SK-N-SH treated with all-trans-retinoic acid at 6 μM for 48 hours (cell line): ENCODE measurements at regions not wholly inside any gene's neighbourhood (a gene's known extent, or its start where the extent isn't known, plus 50 kb on each side); places are given as distances from the start of the nearest gene placed in this dataset.

Experiments used
- ATAC-seq: fragments of 200-7000 bp; cut with Tn5 transposase; 3 replicates; pipeline ENCODE4 v1.9.1; 2020; ENCODE audit warnings: mild to moderate bottlenecking, moderate library complexity
- ARNTL ChIP-seq: fragments of 450-650 bp; formaldehyde crosslinking; IDR thresholded peaks from 2 replicates; pipeline ENCODE4 v1.5.0; 2020; ENCODE audit warnings: low read depth, mild to moderate bottlenecking, moderate library complexity, borderline replicate concordance
- BACH2 ChIP-seq: fragments of 250-450 bp; sonication (Bioruptor Pico); IDR thresholded peaks from 2 replicates; pipeline ENCODE4 v1.9.0; 2021; ENCODE audit warnings: mild to moderate bottlenecking, borderline replicate concordance
- CSDC2 ChIP-seq: fragments of 250-450 bp; sonication (Bioruptor Pico); IDR thresholded peaks from 2 replicates; pipeline ENCODE4 v1.5.0; 2020; ENCODE audit warnings: mild to moderate bottlenecking, moderate library complexity
- GLIS3 ChIP-seq: fragments of 250-450 bp; sonication (Bioruptor Pico); IDR thresholded peaks from 2 replicates; pipeline ENCODE4 v1.5.0; 2020; ENCODE audit warnings: mild to moderate bottlenecking, moderate library complexity
- ISL1 ChIP-seq: fragments of 250-450 bp; sonication (Bioruptor Pico); IDR thresholded peaks from 2 replicates; pipeline ENCODE4 v2.1.2; 2022; ENCODE audit warnings: mild to moderate bottlenecking, moderate library complexity
- OSR1 ChIP-seq: fragments of 250-450 bp; sonication (Bioruptor Pico); IDR thresholded peaks from 2 replicates; pipeline ENCODE4 v1.8.0; 2022; ENCODE audit warnings: moderate library complexity, mild to moderate bottlenecking, inconsistent platforms
- PPARA ChIP-seq: fragments of 250-450 bp; sonication (Bioruptor Pico); IDR thresholded peaks from 2 replicates; pipeline ENCODE4 v1.5.0; 2020; ENCODE audit warnings: mild to moderate bottlenecking, borderline replicate concordance
- RARB ChIP-seq: fragments of 250-450 bp; sonication (Bioruptor Pico); IDR thresholded peaks from 2 replicates; pipeline ENCODE4 v1.8.0; 2021; ENCODE audit warnings: mild to moderate bottlenecking, moderate library complexity
- SNAI2 ChIP-seq: fragments of 250-450 bp; sonication (Bioruptor Pico); IDR thresholded peaks from 2 replicates; pipeline ENCODE4 v1.5.0; 2020; ENCODE audit warnings: mild to moderate bottlenecking, moderate library complexity
- TCF4 ChIP-seq: fragments of 250-450 bp; sonication (Bioruptor Pico); IDR thresholded peaks from 2 replicates; pipeline ENCODE4 v1.8.0; 2021; ENCODE audit warnings: mild to moderate bottlenecking, moderate library complexity, borderline replicate concordance
- TOX ChIP-seq: fragments of 250-450 bp; sonication (Bioruptor Pico); IDR thresholded peaks from 2 replicates; pipeline ENCODE4 v1.8.0; 2021; ENCODE audit warnings: mild to moderate bottlenecking, moderate library complexity, borderline replicate concordance
- TSHZ2 ChIP-seq: fragments of 250-450 bp; sonication (Bioruptor Pico); IDR thresholded peaks from 2 replicates; pipeline ENCODE4 v1.5.0; 2020; ENCODE audit warnings: mild to moderate bottlenecking, moderate library complexity
- ZC3H10 ChIP-seq: fragments of 250-450 bp; sonication (Bioruptor Pico); IDR thresholded peaks from 2 replicates; pipeline ENCODE4 v1.5.1; 2021; ENCODE audit warnings: mild to moderate bottlenecking, moderate library complexity
- ZFP3 ChIP-seq: fragments of 250-450 bp; sonication (Bioruptor Pico); IDR thresholded peaks from 2 replicates; pipeline ENCODE4 v1.5.0; 2020; ENCODE audit warnings: mild to moderate bottlenecking, moderate library complexity
- ZNF565 ChIP-seq: fragments of 450-650 bp; formaldehyde crosslinking; conservative IDR thresholded peaks from 2 replicates; pipeline ENCODE4 v1.5.0; 2020; ENCODE audit warnings: low read depth, mild to moderate bottlenecking, moderate library complexity
- ZNF70 ChIP-seq: fragments of 450-650 bp; formaldehyde crosslinking; IDR thresholded peaks from 2 replicates; pipeline ENCODE4 v1.5.0; 2020; ENCODE audit warnings: mild to moderate bottlenecking, moderate library complexity
- ZNF8 ChIP-seq: fragments of 450-650 bp; formaldehyde crosslinking; IDR thresholded peaks from 2 replicates; pipeline ENCODE4 v1.5.0; 2020; ENCODE audit warnings: mild to moderate bottlenecking, moderate library complexity
- TF ChIP-seq, protein P1 (sequence below): fragments of 250-450 bp; sonication (Bioruptor Pico); IDR thresholded peaks from 2 replicates; pipeline ENCODE4 v1.5.1; 2021; ENCODE audit warnings: mild to moderate bottlenecking, moderate library complexity

GRCh38 chr9:555493-555892 lies 286.0 kb upstream of the DMRT1 start:
- no peak for ATAC-seq
- no peak for TF ChIP-seq ZNF565 (CRISPR knock-in tag)
- TF ChIP-seq PPARA: no peak

GRCh38 chr9:556199-556598 lies 285.3 kb upstream of the DMRT1 start:
- no peak for ATAC-seq
- TF ChIP-seq RARB (no peak), ISL1 (CRISPR knock-in tag) (no peak), TSHZ2 (CRISPR knock-in tag) (no peak), PPARA (no peak), ZFP3 (CRISPR knock-in tag) (no peak), GLIS3 (no peak), ARNTL (CRISPR knock-in tag) (no peak), CSDC2 (CRISPR knock-in tag) (no peak), OSR1 (CRISPR knock-in tag) (no peak), SNAI2 (CRISPR knock-in tag) (no peak), ZNF70 (CRISPR knock-in tag) (no peak), BACH2 (no peak), TCF4 (CRISPR knock-in tag) (no peak)
- TF ChIP-seq, protein P1, sequence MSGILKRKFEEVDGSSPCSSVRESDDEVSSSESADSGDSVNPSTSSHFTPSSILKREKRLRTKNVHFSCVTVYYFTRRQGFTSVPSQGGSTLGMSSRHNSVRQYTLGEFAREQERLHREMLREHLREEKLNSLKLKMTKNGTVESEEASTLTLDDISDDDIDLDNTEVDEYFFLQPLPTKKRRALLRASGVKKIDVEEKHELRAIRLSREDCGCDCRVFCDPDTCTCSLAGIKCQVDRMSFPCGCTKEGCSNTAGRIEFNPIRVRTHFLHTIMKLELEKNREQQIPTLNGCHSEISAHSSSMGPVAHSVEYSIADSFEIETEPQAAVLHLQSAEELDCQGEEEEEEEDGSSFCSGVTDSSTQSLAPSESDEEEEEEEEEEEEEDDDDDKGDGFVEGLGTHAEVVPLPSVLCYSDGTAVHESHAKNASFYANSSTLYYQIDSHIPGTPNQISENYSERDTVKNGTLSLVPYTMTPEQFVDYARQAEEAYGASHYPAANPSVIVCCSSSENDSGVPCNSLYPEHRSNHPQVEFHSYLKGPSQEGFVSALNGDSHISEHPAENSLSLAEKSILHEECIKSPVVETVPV (CRISPR knock-in tag): no peak

GRCh38 chr9:556675-557074 lies 284.8 kb upstream of the DMRT1 start:
- no peak for TF ChIP-seq ZC3H10 (CRISPR knock-in tag)
- TF ChIP-seq TOX (CRISPR knock-in tag): no peak
- no peak for ATAC-seq

DNA sequence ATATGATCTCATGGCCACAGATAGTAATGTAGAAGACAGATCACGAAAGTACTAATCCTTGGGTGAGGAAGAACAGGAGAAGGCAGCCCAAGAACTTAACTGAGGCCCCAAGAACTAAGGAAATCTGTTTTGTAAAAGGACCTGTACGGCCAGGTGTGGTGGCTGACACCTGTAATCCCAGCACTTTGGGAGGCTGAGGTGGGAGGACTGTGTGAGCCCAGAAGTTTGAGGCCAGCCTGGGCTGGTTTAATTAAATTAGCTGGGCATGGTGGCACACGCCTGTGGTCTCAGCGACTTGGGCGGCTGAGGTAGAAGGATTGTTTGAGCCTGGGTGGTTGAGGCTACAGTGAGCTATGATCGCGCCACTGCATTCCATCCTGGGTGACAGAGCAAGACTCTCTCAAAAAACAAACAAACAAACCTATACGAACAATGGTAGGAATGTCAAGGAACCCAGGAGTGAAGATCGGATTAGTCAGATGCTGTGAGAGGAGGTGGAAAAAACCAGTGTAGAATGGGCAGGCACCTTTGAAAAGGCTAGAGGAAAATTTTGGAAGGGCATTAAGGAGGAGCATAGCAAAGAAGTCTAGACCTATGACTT lies 283.8 kb upstream of the DMRT1 start:
- no peak for ATAC-seq
- TF ChIP-seq, protein P1 (CRISPR knock-in tag): no peak
- TF ChIP-seq PPARA (no peak), OSR1 (CRISPR knock-in tag) (no peak), TCF4 (CRISPR knock-in tag) (no peak), ISL1 (CRISPR knock-in tag) (no peak), BACH2 (no peak), ZFP3 (CRISPR knock-in tag) (no peak), ZNF8 (CRISPR knock-in tag) (no peak), TOX (CRISPR knock-in tag) (no peak), TSHZ2 (CRISPR knock-in tag) (no peak), RARB (no peak), GLIS3 (no peak)
- TF ChIP-seq, all 23 proteins: peak for 0

DNA sequence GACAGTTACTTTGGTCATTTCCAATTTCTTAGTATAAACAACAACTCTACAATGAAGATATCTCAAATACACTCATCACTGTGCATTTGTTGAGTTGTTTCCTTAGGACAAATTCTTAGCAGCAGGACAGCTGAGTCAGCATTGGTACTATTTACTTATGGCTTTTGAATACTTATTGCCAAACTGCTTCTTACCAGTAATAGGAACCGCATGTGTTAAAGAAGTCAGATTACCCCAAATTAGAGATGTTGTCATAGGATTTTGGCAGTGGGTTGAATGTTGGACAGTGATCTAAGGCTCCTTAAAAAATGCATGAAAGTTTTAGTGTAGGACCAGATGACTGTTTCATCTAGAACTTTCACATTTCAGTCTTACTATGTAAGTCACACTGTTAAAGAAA lies 280.1 kb upstream of the DMRT1 start:
- ATAC-seq: no peak
- TF ChIP-seq, protein P1 (CRISPR knock-in tag): no peak
- no peak for TF ChIP-seq ZNF565 (CRISPR knock-in tag)
